ENCODE measurements at regions not wholly inside any gene's neighbourhood (a gene's known extent, or its start where the extent isn't known, plus 50 kb on each side); places are given as distances from the start of the nearest gene placed in this dataset.

DNA sequence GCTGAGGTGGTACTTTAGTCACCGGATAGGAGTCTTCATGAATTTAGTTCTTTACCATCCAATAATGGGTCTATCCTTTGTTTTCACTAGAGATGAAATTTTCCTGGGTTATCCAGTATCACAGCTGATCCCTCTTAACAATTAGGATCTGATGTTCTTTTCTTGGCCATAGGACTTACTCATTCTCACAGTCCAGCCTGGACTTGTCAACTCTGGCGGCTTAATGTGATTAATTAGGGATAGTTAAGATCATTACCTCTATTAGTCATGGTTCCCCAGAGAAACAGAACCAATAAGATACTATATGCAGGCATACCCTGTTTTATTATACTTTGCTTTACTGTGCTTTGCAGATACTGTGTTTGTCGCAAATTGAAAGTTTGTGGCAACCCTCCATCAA, 272.7 kb upstream of the FAT4 start:
- ChIA-PET POLR2A (no interaction called here), CTCF (no interaction called here)
- no peaks in the 10 kb centered on the region for H3K36me3 Mint-ChIP-seq (ENCODE audit: low read depth)

DNA sequence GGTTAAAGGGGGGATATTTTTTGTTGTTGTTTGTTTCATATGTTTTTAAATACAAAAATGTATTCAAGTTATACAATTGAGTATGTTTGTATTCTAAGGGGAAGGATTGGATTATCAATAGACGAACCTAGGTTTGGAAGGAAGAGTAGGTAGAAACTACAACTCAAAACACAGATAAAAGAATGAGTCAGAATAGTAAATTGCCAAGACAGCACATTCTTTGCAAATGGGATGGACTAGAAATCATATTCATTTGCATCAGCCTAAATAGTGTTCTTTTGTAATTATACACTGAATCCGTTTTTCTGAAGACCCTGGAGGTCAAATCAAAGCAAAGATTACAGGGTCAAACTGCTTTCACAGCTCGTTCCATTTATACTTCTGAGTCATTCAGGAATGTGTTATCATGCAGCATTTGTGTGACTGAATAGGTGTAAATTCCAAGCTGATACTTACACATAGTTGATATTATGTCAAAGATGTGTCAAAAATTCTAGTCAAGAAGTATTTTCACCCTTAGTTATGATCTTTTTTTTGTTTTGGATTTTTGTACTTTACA, 273.3 kb upstream of the FAT4 start:
- H3K4me3 Mint-ChIP-seq: no peak overlapping the region
- peaks cover 2% of the 10 kb centered on the region for H3K9me3 Mint-ChIP-seq
- POLR2A ChIA-PET: no interaction called here
- no peaks in the 10 kb centered on the region for H3K27me3 Mint-ChIP-seq
- TF ChIP-seq, protein P1, sequence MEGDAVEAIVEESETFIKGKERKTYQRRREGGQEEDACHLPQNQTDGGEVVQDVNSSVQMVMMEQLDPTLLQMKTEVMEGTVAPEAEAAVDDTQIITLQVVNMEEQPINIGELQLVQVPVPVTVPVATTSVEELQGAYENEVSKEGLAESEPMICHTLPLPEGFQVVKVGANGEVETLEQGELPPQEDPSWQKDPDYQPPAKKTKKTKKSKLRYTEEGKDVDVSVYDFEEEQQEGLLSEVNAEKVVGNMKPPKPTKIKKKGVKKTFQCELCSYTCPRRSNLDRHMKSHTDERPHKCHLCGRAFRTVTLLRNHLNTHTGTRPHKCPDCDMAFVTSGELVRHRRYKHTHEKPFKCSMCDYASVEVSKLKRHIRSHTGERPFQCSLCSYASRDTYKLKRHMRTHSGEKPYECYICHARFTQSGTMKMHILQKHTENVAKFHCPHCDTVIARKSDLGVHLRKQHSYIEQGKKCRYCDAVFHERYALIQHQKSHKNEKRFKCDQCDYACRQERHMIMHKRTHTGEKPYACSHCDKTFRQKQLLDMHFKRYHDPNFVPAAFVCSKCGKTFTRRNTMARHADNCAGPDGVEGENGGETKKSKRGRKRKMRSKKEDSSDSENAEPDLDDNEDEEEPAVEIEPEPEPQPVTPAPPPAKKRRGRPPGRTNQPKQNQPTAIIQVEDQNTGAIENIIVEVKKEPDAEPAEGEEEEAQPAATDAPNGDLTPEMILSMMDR (IDR thresholded peaks at IDR 0.05): no peak
- no peak overlapping the region for H3K27ac Mint-ChIP-seq
- ATAC-seq (ENCODE audit: low read depth) (no peak), DNase-seq (no peak)
- H3K36me3 Mint-ChIP-seq (ENCODE audit: low read depth): no peaks in the 10 kb centered on the region
- intact Hi-C loops (cut with micrococcal nuclease): no loop called here
- CTCF ChIA-PET: no interaction called here
- no peaks in the 10 kb centered on the region for H3K4me1 Mint-ChIP-seq

More for the DNA sequence above, 272.7 kb upstream of the FAT4 start:
- TF ChIP-seq, protein P1 (IDR thresholded peaks at IDR 0.05): no peak
- Mint-ChIP-seq H3K27ac (no peak overlapping the region), H3K9me3 (peaks cover 2% of the 10 kb centered on the region), H3K4me1 (no peaks in the 10 kb centered on the region), H3K4me3 (no peak overlapping the region), H3K27me3 (no peaks in the 10 kb centered on the region)
- intact Hi-C loops (cut with micrococcal nuclease): no loop called here
- DNase-seq: no peak
- no peak for ATAC-seq (ENCODE audit: low read depth)

DNA sequence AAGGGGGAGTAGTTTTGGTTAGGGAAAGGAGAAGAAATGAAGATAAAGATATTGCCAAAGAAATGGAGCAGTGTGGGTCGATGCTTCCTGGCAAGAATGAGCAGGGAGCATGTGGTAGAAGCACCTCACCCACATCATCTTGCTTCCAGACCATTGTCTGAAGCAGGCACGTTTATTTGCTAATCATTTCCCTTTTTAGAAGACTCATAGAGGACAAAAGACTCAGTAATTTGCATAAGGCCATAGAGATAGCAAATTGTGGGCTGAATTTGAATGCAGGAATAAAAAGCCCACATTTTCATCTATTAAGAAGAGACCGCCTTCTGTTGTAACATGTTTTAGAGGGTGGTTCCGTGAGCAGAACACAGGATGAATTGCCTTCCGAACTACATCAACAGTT, 275.2 kb upstream of the FAT4 start:
- TF ChIP-seq, protein P1 (IDR thresholded peaks at IDR 0.05): no peak
- POLR2A ChIA-PET: no interaction called here
- DNase-seq: no peak
- Mint-ChIP-seq H3K4me3 (no peak overlapping the region), H3K27ac (no peak overlapping the region), H3K27me3 (no peaks in the 10 kb centered on the region), H3K9me3 (peaks cover 2% of the 10 kb centered on the region), H3K4me1 (no peaks in the 10 kb centered on the region), H3K36me3 (ENCODE audit: low read depth) (no peaks in the 10 kb centered on the region)
- no peak for ATAC-seq (ENCODE audit: low read depth)
- CTCF ChIA-PET: no interaction called here
- intact Hi-C loops (cut with micrococcal nuclease): no loop called here

DNA sequence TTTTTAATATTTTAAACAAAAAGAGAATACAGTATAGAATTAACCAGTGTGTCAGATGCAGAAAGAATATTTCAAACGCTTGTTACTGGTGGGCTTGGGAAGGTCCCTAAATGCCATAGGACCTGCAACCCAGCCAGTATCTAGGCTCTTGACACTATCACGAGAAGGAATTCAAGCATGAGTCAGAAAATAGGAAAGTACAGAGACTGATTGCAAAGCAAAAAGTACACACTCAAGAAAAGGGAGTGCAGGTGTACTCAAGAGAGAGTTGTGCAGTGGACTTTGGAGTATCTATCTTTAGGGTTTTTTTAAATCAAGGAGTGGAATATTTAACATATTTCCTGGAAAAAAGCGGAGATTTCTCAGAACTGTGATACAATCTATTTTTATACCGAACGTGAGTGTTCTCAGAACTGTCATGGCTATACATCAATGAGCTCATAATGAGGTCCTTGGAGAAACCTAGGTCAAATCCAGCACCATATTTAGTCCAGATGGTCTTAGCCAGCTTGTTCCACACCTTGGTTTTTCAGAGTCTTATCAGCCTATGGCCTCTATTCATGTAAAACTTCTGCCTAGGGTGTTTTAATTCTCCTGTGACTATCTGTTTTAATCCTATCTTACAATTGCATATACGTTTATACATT, 291.8 kb upstream of the FAT4 start:
- ChIA-PET CTCF (no interaction called here), POLR2A (no interaction called here)
- intact Hi-C loops (cut with micrococcal nuclease): no loop called here
- DNase-seq (no peak), ATAC-seq (ENCODE audit: low read depth) (no peak)
- no peaks in the 10 kb centered on the region for H3K4me1 Mint-ChIP-seq
- no peak overlapping the region for H3K4me3 Mint-ChIP-seq
- H3K36me3 Mint-ChIP-seq (ENCODE audit: low read depth): no peaks in the 10 kb centered on the region
- H3K27me3 Mint-ChIP-seq: no peaks in the 10 kb centered on the region
- H3K9me3 Mint-ChIP-seq: no peaks in the 10 kb centered on the region
- H3K27ac Mint-ChIP-seq: no peak overlapping the region
- TF ChIP-seq, protein P1 (IDR thresholded peaks at IDR 0.05): no peak

DNA sequence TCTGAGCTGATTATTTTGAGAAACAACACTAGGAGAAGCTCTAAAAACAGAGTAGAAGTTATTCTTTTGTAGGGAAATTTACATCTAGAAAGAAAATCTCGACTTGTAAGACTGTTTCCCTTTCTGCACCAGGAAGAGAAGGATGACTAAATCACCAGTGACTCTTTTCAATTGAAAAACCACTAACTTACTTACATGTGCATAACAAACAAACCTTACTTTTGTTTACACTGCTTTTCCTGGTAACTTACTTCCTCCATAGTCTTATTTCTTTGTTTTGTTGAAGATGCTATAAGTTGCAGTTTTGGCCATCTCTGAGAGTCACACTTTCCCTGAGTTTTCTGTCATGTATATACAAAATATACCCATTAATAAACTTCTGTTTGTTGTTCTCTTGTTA, 293.6 kb upstream of the FAT4 start:
- Mint-ChIP-seq H3K27me3 (no peaks in the 10 kb centered on the region), H3K36me3 (ENCODE audit: low read depth) (no peaks in the 10 kb centered on the region), H3K9me3 (peaks cover 3% of the 10 kb centered on the region), H3K4me1 (no peaks in the 10 kb centered on the region), H3K27ac (no peak overlapping the region), H3K4me3 (no peak overlapping the region)
- ChIA-PET POLR2A (no interaction called here), CTCF (no interaction called here)
- DNase-seq (no peak), ATAC-seq (ENCODE audit: low read depth) (no peak)
- intact Hi-C loops (cut with micrococcal nuclease): no loop called here
- TF ChIP-seq, protein P1 (IDR thresholded peaks at IDR 0.05): no peak

All from activated B cell treated with CpG ODN at 0.5 μM for 24 hours (primary cell).